Calu3 (cell line): ENCODE measurements at regions not wholly inside any gene's neighbourhood (a gene's known extent, or its start where the extent isn't known, plus 50 kb on each side); places are given as distances from the start of the nearest gene placed in this dataset.

Experiments used
- BruUV-seq: library from RNA; stranded (reverse); fragments of 400-500 nt; replicated peaks from 2 replicates; lab custom pipeline; 2021; lab: Mats Ljungman, UMichigan
- CTCF ChIA-PET: fragments of 300-600 bp; sonication (Branson Sonifier 250); formaldehyde crosslinking; loops from one replicate; lab custom pipeline; 2022; ENCODE audit warnings: antibody characterized with exemption; lab: Charles Lee
- DNase-seq: peaks from one replicate; pipeline ENCODE4 v3.0.0; 2022
- H3K27ac Mint-ChIP-seq: one replicate; pipeline ENCODE4 v1.8.0; 2022; ENCODE audit warnings: mixed read lengths; ENCODE audit not compliant: unreplicated experiment
- H3K27me3 Mint-ChIP-seq: one replicate; pipeline ENCODE4 v1.8.0; 2022; ENCODE audit warnings: mixed read lengths; ENCODE audit not compliant: unreplicated experiment
- H3K36me3 Mint-ChIP-seq: one replicate; pipeline ENCODE4 v1.8.0; 2022; ENCODE audit warnings: mild to moderate bottlenecking, moderate library complexity, mixed read lengths; ENCODE audit not compliant: insufficient read depth, unreplicated experiment
- H3K4me1 Mint-ChIP-seq: one replicate; pipeline ENCODE4 v1.8.0; 2022; ENCODE audit warnings: mild to moderate bottlenecking, low read depth, mixed read lengths; ENCODE audit not compliant: unreplicated experiment
- H3K4me3 Mint-ChIP-seq: one replicate; pipeline ENCODE4 v1.8.0; 2022; ENCODE audit warnings: mild to moderate bottlenecking, low read depth, moderate library complexity, mixed read lengths; ENCODE audit not compliant: unreplicated experiment
- H3K9me3 Mint-ChIP-seq: one replicate; pipeline ENCODE4 v1.8.0; 2022; ENCODE audit warnings: low read depth, mixed read lengths; ENCODE audit not compliant: unreplicated experiment
- intact Hi-C: fragments of 100-400 bp; cut with micrococcal nuclease; formaldehyde crosslinking; loops from one replicate; pipeline ENCODE4 v1.10.0; 2022; ENCODE audit not compliant: unreplicated experiment
- TF ChIP-seq, protein P1 (sequence below): fragments of 200-600 bp; IDR thresholded peaks from one replicate; pipeline ENCODE4 v1.8.0; 2022; ENCODE audit warnings: antibody characterized with exemption; ENCODE audit not compliant: unreplicated experiment

GRCh38 chr12:4031703-4032291 lies 158.6 kb upstream of the PARP11 start:
- Mint-ChIP-seq H3K4me3 (peak overlapping the region; percentile 68), H3K9me3 (no peaks in the 10 kb centered on the region), H3K27ac (peak overlapping the region; percentile 95), H3K27me3 (peaks cover 66% of the 10 kb centered on the region), H3K36me3 (peaks cover 15% of the 10 kb centered on the region), H3K4me1 (peaks cover 24% of the 10 kb centered on the region)
- CTCF ChIA-PET: interaction anchor here (0.5 to 3.6 kb wide), 6 partner anchors 22 to 245 kb away, joined by 3 to 24 read pairs (median 3); no protein-coding TSS in a partner anchor
- intact Hi-C loops: no loop called here
- TF ChIP-seq, protein P1, sequence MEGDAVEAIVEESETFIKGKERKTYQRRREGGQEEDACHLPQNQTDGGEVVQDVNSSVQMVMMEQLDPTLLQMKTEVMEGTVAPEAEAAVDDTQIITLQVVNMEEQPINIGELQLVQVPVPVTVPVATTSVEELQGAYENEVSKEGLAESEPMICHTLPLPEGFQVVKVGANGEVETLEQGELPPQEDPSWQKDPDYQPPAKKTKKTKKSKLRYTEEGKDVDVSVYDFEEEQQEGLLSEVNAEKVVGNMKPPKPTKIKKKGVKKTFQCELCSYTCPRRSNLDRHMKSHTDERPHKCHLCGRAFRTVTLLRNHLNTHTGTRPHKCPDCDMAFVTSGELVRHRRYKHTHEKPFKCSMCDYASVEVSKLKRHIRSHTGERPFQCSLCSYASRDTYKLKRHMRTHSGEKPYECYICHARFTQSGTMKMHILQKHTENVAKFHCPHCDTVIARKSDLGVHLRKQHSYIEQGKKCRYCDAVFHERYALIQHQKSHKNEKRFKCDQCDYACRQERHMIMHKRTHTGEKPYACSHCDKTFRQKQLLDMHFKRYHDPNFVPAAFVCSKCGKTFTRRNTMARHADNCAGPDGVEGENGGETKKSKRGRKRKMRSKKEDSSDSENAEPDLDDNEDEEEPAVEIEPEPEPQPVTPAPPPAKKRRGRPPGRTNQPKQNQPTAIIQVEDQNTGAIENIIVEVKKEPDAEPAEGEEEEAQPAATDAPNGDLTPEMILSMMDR: no peak
- BruUV-seq: no TSS peak
- DNase-seq: peak; percentile 19

GRCh38 chr12:4030929-4031702 lies 157.9 kb upstream of the PARP11 start:
- TSS peak; percentile 64 for BruUV-seq
- CTCF ChIA-PET: interaction anchor here (0.6 to 3.6 kb wide), 9 partner anchors 21 to 1933 kb away, joined by 3 to 24 read pairs (median 4); no protein-coding TSS in a partner anchor
- peak; percentile 94 for DNase-seq
- Mint-ChIP-seq H3K4me1 (peaks cover 24% of the 10 kb centered on the region), H3K27me3 (peaks cover 61% of the 10 kb centered on the region), H3K27ac (peak overlapping the region; percentile 95), H3K36me3 (peaks cover 15% of the 10 kb centered on the region), H3K4me3 (peak overlapping the region; percentile 68), H3K9me3 (no peaks in the 10 kb centered on the region)
- TF ChIP-seq, protein P1: no peak
- intact Hi-C loops: no loop called here

DNA sequence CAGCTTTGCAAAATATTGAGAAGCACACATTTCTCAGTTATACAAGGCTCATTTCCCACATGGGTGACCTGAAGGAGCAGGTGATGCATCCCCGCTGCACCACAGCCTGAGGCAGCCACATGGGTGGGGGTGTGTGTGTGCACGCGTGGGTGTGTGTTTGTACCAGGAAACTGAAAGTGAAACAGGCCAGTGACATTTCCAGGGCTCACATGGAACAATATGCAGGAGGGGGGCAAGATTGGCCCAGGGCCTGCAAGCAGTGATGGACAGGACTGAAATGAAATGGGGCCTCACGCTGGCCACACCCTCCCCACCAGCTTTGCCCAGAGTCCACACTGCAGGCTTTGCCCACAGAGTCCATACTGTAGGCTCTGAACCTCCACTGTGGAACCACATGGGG lies 154.2 kb upstream of the PARP11 start:
- peaks cover 15% of the 10 kb centered on the region for H3K36me3 Mint-ChIP-seq
- TF ChIP-seq, protein P1: no peak
- intact Hi-C loops: no loop called here
- no peak overlapping the region for H3K4me3 Mint-ChIP-seq
- CTCF ChIA-PET: no interaction called here
- no peak for DNase-seq
- H3K27ac Mint-ChIP-seq: no peak overlapping the region
- peaks cover 24% of the 10 kb centered on the region for H3K4me1 Mint-ChIP-seq
- BruUV-seq: no TSS peak
- no peaks in the 10 kb centered on the region for H3K9me3 Mint-ChIP-seq
- peaks cover 38% of the 10 kb centered on the region for H3K27me3 Mint-ChIP-seq

- DNase-seq: no peak
- no peak overlapping the region for H3K27ac Mint-ChIP-seq
- peaks cover 38% of the 10 kb centered on the region for H3K27me3 Mint-ChIP-seq
- intact Hi-C loops: no loop called here
- TF ChIP-seq, protein P1: no peak
- CTCF ChIA-PET: no interaction called here
- H3K4me3 Mint-ChIP-seq: no peak overlapping the region
- H3K36me3 Mint-ChIP-seq: peaks cover 9% of the 10 kb centered on the region
- BruUV-seq: no TSS peak
- no peaks in the 10 kb centered on the region for H3K9me3 Mint-ChIP-seq
- peaks cover 17% of the 10 kb centered on the region for H3K4me1 Mint-ChIP-seq
Measured at GRCh38 chr12:4026517-4026916, 153.3 kb upstream of the PARP11 start.
